NCI-H2196 (cell line): ENCODE measurements at regions not wholly inside any gene's neighbourhood (a gene's known extent, or its start where the extent isn't known, plus 50 kb on each side); places are given as distances from the start of the nearest gene placed in this dataset.

Experiments used
- DNase-seq: peaks from one replicate; lab custom pipeline; 2025; ENCODE audit not compliant: unreplicated experiment; lab: John Stamatoyannopoulos, UW

DNA sequence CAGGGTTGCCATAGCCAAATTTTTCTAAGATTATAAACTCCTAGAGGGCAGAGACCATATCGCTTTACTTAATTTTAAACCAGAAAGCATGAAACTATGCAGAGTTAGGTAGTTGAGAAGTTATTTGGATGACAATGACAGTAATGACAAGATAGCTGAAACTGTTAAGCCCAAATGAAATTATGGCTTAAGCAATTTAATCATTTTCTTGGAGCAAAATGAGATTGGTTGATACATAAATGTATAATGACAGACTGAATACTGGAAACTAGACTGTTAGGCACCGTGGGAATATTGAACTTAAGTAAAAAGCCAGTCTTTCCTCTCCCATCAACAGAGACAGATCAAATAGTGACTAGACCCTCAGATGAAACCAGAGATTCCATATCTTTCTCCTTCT lies 670.3 kb upstream of the NRSN1 start:
- DNase-seq: no peak

DNA sequence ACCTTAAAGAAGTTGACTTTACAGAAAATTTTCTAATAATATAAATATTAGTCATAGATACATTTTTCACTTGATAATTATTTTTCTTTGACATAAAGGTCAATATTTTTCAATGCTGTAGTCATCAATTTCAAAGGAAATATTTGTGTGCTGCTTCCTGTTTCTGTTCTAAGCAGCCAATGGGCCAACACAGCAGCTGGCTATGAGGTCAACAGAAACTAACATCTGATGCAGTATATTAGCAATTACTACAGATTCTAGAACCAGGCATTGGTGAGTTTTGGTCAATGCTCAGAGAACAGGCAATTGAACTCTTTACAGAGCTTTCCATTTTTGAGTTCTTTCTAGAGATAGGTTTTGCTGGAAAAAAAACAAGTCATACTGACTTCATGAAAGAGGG lies 669.6 kb upstream of the NRSN1 start:
- DNase-seq: no peak

DNA sequence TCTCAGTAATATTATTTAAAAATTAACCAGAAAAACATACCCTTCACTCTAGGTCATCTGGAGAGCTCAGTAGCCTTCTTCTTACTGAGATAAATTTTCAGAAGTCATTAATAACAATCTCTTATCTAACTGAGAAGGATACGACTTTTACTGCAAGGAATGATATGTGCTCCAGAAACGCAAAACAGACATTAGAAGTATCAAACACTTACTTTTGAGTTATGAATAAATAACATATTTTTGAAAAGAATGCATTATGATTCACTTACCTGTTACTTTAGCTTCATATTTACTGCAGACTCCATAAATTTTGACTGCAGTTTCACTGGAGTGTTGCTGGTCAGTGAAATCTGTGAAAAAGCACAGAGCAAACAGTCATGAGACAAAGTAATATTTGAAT lies 668.7 kb upstream of the NRSN1 start:
- DNase-seq: no peak

DNA sequence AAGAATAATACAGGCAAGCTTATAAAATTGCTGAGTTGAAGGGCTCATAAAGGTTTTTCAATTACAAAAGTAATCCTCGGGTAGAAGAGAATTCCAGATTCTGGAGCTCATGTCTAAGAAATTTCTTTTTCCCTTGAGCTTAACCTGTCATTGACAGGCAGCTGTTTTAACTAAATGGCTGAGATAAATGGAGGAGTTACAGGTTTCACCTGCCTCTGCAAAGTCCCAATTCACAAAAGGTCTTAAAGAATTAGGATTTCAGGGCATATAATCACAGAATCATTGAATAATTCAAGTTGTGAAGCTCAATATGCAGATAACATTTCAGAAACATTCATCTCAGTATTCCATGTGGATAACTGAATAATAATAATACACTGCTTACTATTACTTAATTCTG lies 660.1 kb upstream of the NRSN1 start:
- no peak for DNase-seq

DNA sequence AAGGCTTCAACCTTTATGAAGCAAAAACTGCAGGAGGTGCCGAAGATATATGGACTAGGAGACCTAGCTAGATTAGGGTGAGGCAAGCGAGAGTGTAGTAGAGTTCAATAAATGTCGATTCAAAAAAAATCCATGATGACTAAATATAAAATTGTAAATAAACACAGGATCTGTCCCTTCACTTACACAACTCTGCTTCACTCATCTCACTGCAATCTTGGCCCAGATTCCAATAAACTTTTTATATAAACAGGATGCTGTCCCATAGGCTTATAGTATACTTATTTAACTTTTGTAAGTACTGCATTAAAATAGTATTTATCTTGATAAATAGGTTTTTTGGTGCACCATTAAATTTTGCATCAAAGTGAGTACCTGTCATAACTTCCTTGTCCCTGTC lies 648.4 kb upstream of the NRSN1 start:
- no peak for DNase-seq

DNA sequence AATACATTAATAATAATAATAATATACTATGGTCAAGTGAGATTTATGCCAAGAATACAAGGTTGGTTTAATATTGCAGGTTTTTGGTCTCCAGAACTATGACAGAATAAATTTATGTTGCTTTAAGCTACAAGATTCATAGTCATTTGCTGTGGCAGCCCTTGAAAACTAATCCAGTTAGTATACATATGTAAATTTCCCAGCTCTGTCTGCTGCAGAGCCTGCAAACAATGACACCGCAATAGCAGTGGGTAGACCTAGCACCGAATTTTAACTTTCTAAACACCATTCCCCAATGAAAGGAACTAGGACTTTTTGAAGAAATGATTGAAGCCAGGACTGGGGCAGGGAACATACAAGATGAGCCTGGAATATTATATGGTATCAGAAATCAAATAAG lies 647.7 kb upstream of the NRSN1 start:
- no peak for DNase-seq

DNA sequence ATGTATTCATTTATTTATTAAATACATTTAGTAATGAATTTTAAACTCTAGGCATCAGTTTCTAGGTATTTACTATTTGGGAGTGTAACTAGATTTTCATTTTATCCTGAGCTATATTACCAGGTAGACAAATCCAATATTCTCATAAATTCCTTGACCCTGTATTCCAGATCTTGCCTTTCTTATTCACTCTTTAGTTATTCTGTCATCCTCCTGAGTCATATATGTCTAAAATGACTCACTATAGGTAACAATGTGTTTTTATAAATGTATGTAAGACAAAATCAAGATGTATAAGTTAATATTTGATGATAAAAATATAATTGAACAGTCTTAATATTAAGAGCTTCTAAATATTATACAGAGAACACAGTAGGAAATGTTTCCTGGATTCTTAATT lies 642.1 kb upstream of the NRSN1 start:
- DNase-seq: no peak

DNA sequence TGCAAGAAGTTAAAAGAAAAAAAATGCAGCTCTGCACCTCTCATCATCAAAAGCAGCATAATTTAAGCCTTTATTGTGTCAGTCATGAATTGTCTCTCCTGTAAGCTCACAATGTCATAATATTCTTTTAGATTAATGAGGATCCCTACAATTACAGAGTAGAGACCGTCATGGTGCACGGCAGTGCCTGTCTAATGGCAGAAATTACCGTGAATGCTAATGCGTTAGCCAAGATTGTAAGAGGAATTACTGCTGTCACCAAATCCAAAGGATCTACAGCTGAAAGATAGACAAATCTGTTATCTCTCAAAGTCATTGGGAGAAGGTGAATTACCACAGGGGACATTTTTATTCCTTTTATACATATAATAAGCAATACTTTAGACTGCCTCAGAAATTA lies 631.6 kb upstream of the NRSN1 start:
- no peak for DNase-seq

DNA sequence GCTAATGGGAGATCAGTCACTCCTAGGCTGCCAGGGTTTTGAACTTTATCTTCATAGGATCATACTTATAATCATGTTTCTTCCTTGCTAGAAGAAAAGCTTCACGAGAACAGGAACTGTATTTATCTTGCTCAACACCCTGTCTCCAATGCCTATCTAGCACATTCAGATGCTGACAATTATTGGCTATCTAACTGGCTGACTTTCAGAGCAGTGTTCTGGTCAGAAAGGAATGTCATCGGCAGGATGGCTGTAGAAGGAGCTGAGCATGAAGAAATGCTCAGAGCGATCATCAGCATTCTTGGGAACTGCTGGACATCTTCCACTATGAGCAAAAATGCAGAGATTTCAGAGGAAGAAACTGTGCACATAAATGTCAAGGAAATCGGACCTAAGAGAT lies 628.0 kb upstream of the NRSN1 start:
- DNase-seq: no peak

DNA sequence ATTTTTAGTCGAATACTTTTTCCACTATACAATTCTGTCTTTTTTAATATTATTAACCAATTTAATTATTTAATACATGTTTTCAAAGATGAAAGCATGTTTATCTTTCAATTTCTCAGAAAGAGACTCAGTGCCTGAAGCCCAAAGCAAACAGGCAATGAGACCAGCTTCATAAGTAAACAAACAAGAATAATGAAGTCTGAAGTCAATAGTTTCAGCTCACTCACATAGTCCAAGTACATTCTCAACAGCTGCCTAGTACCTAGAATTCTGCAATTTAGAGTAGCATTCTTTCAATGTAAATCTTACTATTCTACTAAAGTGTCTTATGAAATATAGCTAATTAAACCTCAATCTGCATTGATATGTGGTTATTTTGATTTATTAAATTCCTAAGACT lies 626.5 kb upstream of the NRSN1 start:
- DNase-seq: no peak

DNA sequence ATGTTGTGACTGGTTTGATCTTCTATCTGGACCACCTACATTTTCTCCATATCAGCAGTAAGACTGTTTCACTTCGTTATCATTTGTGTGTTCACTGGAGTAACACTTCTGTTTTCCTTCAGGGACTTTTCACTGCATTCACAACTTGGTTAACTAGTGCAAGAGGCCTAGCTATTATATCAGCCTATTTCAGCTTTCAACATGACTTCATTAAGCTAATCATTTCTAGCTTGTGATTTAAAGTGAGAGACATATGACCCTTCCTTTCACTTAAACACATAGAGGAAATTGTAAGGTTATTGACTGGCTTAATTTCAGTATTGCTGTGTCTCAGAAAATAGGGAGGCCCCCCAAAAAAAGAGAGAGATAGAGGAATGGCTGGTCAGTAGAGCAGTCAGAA lies 622.8 kb upstream of the NRSN1 start:
- no peak for DNase-seq

DNA sequence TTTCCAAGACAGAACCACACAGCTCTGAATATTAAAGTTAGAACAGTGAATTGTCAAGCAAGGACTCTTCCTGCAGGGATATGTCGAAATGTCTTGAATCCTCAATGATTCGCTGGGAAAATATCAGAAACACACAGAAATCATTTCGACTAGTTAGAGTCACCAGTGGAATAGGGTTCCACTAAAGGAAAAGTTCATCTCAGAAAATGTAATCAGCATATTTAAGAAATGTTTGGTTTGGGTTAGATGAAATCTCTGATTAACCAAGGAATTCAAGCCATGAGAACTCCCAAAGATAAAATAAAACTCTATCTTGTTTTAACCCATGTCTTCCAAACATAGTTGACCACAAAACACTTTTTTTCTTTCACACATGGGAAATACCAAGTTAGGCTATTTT lies 621.0 kb upstream of the NRSN1 start:
- DNase-seq: no peak

DNA sequence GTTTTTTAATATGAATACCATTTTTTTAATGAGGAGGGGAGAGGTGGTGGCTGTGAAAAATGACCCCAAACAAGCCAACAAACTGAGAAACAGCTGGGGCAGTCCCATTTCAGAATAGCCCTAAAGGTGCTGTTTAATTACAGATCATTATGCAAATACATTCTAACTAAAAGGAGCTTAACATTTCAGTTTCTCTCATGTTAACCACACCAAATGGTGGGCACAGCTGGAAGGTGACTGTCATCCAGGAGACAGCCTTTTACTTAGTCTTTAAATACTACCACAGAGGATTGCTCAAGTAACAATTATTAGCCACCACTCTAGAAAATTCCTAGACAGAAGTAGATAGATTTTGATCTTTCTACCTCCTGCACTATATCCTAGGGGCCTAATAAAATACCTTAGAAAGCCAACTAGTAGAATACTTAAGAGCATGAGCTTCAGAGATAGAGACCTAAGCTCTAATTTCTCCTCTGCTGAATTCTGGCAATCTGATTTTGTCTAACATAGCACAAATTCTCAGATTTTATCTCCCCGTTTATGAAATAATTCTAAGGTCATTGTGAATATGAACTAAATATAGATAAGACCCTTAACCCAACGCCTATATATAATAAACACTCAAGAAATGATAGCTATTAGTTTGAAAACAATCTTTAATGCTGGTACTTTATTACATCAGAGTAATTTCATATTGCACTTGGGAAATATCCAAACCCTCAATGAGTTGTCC lies 615.1 kb upstream of the NRSN1 start:
- no peak for DNase-seq

DNA sequence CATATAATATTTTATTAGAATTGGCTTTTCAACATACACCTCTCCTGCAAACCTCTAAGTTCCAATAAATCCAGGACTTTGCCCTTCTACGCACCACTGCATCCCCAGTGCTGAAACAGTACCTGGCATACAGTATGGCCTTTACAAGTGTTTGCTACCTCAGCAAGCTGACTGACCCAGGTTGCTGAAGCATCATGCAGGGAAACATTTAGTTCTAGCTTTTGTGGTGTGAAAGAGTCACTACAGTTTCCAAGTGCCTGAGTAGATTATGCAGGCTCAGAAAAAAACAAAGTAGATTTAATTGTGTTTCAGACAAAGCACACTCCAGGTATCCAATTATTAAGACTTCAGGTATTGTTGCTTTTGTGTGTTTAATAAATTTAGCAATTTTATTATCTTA lies 614.2 kb upstream of the NRSN1 start:
- DNase-seq: no peak

DNA sequence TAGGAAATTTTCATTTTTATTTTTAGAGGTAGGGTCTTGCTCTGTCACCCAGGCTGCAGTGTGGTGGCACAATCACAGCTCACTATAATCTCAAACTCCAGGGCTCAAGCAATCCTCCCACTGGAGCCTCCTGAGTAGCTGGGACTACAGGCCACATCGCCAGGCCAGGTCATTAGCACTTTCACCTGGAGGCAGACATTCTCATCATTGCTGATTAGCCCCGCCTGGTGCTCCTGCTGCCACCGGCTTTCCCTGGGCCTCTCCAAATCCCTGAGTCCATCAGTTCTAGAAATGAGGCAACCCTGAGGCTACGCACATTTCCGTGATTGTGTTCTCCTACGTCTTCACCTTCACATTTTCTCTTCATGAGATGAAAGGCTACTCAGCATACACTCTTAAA lies 607.7 kb upstream of the NRSN1 start:
- no peak for DNase-seq

DNA sequence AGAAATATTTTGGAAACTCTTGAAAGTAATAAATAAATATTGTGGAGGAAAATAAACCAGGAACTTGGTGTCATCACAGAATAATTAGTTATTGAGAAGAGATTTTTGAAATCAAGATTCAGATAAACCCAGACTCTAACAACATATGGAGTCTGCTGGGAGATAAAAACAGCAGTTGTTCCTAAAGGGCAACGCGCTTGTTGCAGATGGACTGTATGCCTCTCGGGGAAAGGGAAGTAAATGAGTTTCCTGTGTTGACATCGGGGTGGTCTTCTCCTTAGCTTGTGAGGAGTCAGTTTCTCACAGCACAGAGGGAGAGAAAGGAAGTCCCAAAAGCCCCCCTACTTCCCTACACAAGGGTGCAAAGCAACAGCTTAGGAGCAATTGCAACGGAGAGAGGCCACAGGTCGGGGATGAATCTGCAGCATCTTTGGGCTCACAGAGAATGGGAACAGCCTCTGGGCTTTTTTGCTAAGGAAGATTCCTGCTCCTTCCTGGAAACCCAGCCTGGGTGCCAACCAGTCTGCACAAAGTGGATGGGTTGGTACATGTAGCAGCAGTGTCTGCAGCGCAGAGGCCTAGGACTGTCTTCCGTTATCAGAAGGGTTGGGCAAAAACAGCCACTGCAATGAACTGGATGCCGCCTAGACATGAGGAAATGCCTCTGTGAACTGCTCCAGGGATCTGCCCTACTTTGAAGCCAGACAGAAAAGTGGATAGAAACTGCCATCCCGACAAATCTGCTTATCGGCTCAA lies 603.0 kb upstream of the NRSN1 start:
- DNase-seq: no peak

DNA sequence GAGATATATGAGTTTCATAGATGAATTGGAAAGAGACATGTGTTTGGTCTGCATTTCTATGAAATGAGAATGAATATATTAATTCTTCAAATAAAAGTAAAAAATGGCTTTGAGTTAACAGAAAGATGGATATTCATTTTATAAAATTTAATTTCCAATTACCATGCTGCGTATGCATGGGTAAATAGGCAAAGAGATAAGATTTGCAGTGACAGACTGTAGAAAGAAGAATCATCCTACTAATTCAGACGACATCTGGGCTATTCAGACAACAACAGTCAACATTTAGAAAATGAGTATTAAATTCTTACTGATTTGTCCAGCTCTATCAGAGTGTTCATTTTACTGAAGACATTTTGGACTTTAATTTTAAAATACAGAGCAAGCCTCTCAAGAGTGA lies 602.2 kb upstream of the NRSN1 start:
- DNase-seq: no peak

DNA sequence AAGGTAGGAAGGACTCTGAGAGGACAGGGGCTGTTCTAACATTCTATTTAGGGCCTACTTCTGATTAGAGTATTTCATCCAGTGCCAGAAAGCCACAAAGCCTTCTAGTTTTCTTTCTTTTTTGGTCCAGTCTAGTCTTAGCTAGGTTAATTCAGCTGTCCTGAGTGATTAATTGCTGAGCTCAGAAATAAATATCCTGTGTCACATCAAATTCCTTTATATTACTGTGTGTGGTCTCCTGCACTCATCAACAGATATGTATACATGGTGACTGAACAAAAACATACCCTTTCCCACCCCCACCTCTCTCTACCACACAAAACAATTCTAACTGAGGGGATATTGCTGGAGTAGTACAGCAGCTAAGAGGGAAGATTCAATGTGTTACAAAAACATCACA lies 601.5 kb upstream of the NRSN1 start:
- no peak for DNase-seq

DNA sequence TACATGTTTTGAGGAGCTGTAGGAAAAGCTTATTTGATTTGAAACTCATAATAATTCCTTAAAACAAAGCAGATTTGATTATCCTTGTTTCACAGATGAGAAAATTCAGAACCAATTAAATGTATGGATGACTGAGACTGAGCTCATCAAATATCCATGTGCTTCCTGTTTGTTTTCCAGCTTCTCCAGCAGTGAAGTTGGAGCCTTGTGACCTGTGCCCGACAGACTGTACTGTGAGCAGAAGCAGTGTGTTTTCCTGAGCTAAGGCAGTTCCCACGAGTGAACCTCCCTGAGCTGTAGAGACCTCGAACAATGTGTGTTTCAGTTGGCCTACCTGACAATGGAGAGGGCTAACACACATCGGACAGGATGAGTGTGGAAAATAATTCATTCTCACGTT lies 599.5 kb upstream of the NRSN1 start:
- DNase-seq: no peak

DNA sequence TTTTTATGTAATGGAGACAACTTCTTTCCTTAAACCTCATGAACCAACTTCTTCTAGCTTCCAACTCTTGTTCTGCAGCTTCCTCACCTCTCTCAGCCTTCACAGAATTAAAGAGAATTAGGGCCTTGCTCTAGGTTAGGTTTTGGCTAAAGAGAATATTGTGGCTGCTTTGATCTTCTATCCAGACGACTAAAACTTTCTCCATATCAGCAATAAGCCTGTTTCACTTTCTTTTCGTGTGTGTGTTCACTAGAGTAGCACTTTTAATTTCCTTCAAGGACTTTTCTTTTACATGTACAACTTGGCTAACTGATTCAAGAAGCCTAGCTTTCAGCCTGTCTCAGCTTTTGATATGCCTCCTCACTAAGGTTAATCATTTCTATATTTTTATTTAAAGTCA lies 596.1 kb upstream of the NRSN1 start:
- DNase-seq: no peak

DNA sequence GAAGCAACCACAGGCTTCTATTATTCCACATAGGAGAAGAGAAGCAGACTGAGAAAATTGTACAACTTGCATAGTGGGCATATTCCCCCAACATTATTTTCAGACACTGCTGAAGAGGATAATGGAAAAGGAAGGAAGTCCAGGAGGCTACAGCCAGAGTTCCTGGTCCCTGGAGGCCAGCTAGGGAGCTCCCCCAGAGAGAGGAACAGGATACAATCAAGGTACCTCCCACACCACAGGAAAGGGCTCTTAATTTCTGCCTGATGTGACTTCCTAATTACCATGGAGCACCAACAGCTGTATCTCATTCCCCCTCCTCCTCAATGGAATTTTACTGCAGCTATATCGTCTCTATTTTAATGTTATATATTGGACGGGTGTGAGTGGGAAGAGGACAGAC lies 594.3 kb upstream of the NRSN1 start:
- DNase-seq: no peak

DNA sequence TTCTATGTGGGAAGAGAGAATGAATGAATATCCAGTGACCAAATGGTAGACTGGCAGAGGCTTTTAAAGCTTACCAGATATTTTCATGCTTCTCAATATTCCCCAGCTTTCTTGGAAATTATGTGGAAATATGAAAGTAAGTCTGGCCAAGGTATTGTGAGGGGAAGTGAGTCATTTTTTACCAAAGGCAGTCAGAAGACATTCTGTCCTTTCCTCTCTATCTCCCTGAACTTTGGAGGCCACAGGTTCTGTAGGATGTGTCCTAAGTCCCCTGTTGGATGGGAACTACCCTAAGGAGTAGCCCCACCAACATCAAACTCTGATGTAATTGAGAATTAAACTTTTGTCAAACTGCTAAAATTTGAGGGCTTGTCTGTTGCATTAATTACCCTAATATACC lies 593.8 kb upstream of the NRSN1 start:
- DNase-seq: no peak

DNA sequence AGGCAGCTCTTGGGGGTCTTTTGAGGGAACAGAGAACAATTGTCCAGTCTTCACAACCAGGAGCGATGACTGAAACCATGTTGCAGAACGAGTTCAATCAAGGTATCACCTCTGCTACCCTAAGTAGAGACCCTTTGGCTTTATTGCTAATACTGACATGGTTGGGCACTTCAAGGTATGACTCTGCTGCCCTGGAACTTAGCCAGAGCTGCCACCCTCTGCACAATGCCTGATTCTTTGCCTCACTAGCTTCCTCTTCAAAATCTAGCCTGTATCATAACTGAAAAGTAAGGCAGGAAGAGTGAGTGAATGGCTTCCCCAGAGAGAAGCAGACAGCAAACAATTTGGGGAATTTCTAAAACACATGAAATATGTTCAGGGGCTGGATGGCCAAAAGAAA lies 592.7 kb upstream of the NRSN1 start:
- DNase-seq: no peak
